ENCODE measurements at regions not wholly inside any gene's neighbourhood (a gene's known extent, or its start where the extent isn't known, plus 50 kb on each side); places are given as distances from the start of the nearest gene placed in this dataset.
"Not testable (repeated sequence)": the region's sequence is repeated elsewhere in the genome, so short reads cannot be mapped to it uniquely, and the experiment has no call there.

GRCh38 chrX:140226037-140226436, 260.7 kb upstream of the CXorf66 start:
- not testable (repeated sequence) for TF ChIP-seq ZNF384 (IDR thresholded peaks at IDR 0.05); HDGF (IDR thresholded peaks at IDR 0.05; ENCODE audit: borderline replicate concordance); FOXM1 (IDR thresholded peaks at IDR 0.05; ENCODE audit: borderline replicate concordance); ARNT (IDR thresholded peaks at IDR 0.05); FOXK2 (IDR thresholded peaks at IDR 0.05); SP1 (IDR thresholded peaks at IDR 0.05); FOXA1 (IDR thresholded peaks at IDR 0.05)

Data from HEK293T (cell line).